CD4-positive, alpha-beta T cell (primary cell): ENCODE measurements at regions not wholly inside any gene's neighbourhood (a gene's known extent, or its start where the extent isn't known, plus 50 kb on each side); places are given as distances from the start of the nearest gene placed in this dataset.

Experiments used
- ATAC-seq: fragments of 200-7000 bp; cut with Tn5 transposase; one replicate; pipeline ENCODE4 v1.10.0; 2022; ENCODE audit warnings: mild to moderate bottlenecking; ENCODE audit not compliant: poor library complexity
- CTCF ChIA-PET: fragments of 350-600 bp; sonication (Branson Sonifier 250); formaldehyde crosslinking; loops from one replicate; lab custom pipeline; 2021; ENCODE audit warnings: antibody characterized with exemption, inconsistent platforms; lab: Charles Lee
- POLR2A ChIA-PET: fragments of 350-600 bp; sonication (Branson Sonifier 250); formaldehyde crosslinking; loops from one replicate; lab custom pipeline; 2021; ENCODE audit warnings: antibody characterized with exemption, inconsistent platforms; lab: Charles Lee
- DNase-seq, 14 experiments: peaks; one replicate each; pipeline ENCODE4 v3.0.0-alpha.2; 2013 to 2020; ENCODE audit warnings: mixed read lengths in 2 of 14
- H3K27ac ChIP-seq, 2 donors: one replicate each; pipeline versions ENCODE4 v1.5.1 to v1.7.0; 2013; ENCODE audit warnings: low read length in 2 of 2, low read depth in 1 of 2, mild to moderate bottlenecking in 1 of 2
- H3K27me3 ChIP-seq, 2 experiments: 1 replicate in 1 of 2; 2 replicates in 1 of 2; pipeline versions ENCODE4 v1.6.1 to v1.7.0; 2013; ENCODE audit warnings: low read length in 2 of 2, control low read depth in 1 of 2, mild to moderate bottlenecking in 1 of 2, moderate library complexity in 1 of 2; ENCODE audit not compliant: insufficient read depth in 2 of 2, control insufficient read depth in 1 of 2
- H3K36me3 ChIP-seq: one replicate; pipeline ENCODE4 v1.6.1; 2013; ENCODE audit warnings: low read length, control low read depth; ENCODE audit not compliant: insufficient read depth
- H3K4me1 ChIP-seq: one replicate; pipeline ENCODE4 v1.6.1; 2013; ENCODE audit warnings: low read length, control low read depth; ENCODE audit not compliant: insufficient read depth
- H3K4me3 ChIP-seq: one replicate; pipeline ENCODE4 v1.5.1; 2013; ENCODE audit warnings: mild to moderate bottlenecking, low read length, moderate library complexity
- H3K9me3 ChIP-seq, 2 experiments: 1 replicate in 1 of 2; 2 replicates in 1 of 2; pipeline versions ENCODE4 v1.6.1 to v1.7.0; 2013; ENCODE audit warnings: low read length in 2 of 2, mild to moderate bottlenecking in 2 of 2, control low read depth in 1 of 2, moderate library complexity in 1 of 2; ENCODE audit not compliant: control insufficient read depth in 1 of 2, insufficient read depth in 1 of 2
- H3K27ac Mint-ChIP-seq: one replicate; pipeline ENCODE4 v1.8.0; 2020; ENCODE audit warnings: mixed read lengths
- H3K27me3 Mint-ChIP-seq: one replicate; pipeline ENCODE4 v1.8.0; 2021; ENCODE audit warnings: mixed read lengths
- H3K36me3 Mint-ChIP-seq: one replicate; pipeline ENCODE4 v1.8.0; 2021; ENCODE audit warnings: low read depth, mixed read lengths
- H3K4me1 Mint-ChIP-seq: one replicate; pipeline ENCODE4 v1.8.0; 2021; ENCODE audit warnings: low read depth, mixed read lengths
- H3K4me3 Mint-ChIP-seq: one replicate; pipeline ENCODE4 v1.8.0; 2020; ENCODE audit warnings: mild to moderate bottlenecking, mixed read lengths
- H3K9me3 Mint-ChIP-seq: one replicate; pipeline ENCODE4 v1.8.0; 2020; ENCODE audit warnings: mixed read lengths
- CTCF ChIP-seq: fragments of 200-600 bp; IDR thresholded peaks from one replicate; pipeline ENCODE4 v1.8.0; 2022; ENCODE audit warnings: antibody characterized with exemption, mild to moderate bottlenecking
- intact Hi-C, 2 experiments: fragments of 100-400 bp; cut with DNase I in 1 of 2; cut with micrococcal nuclease in 1 of 2; formaldehyde crosslinking; loops; one replicate each; pipeline versions ENCODE4 v1.15.1 to v1.9.0; 2023 to 2025; cut with DNase I, micrococcal nuclease

- intact Hi-C loops, result no loop called here
- no peak for ATAC-seq
- H3K9me3 Mint-ChIP-seq, result no peaks in the 10 kb centered on the region
- no peaks in the 10 kb centered on the region for H3K4me1 ChIP-seq
- TF ChIP-seq CTCF, result no peak
- no peaks in the 10 kb centered on the region for H3K27me3 Mint-ChIP-seq
- no peak for DNase-seq
- H3K36me3 Mint-ChIP-seq, result no peaks in the 10 kb centered on the region
- ChIA-PET POLR2A (no interaction called here), CTCF (no interaction called here)
- no peaks in the 10 kb centered on the region for H3K27me3 ChIP-seq
- no peak overlapping the region for H3K4me3 ChIP-seq
- H3K4me1 Mint-ChIP-seq, result no peaks in the 10 kb centered on the region
- H3K27ac ChIP-seq, result no peak overlapping the region
- no peak overlapping the region for H3K4me3 Mint-ChIP-seq
- no peak overlapping the region for H3K27ac Mint-ChIP-seq
- no peaks in the 10 kb centered on the region for H3K36me3 ChIP-seq
- H3K9me3 ChIP-seq, result no peaks in the 10 kb centered on the region
Measured at GRCh38 chr12:93215290-93215678, 162.4 kb upstream of the NUDT4 start.

GRCh38 chr12:93219947-93220346 is 157.8 kb upstream of the NUDT4 start:
- Mint-ChIP-seq H3K27me3 (no peaks in the 10 kb centered on the region), H3K9me3 (no peaks in the 10 kb centered on the region), H3K4me3 (no peak overlapping the region), H3K27ac (no peak overlapping the region), H3K4me1 (no peaks in the 10 kb centered on the region), H3K36me3 (no peaks in the 10 kb centered on the region)
- no peak overlapping the region for H3K27ac ChIP-seq
- POLR2A ChIA-PET, result no interaction called here
- intact Hi-C loops, result no loop called here
- DNase-seq (no peak), ATAC-seq (no peak)
- H3K9me3 ChIP-seq, result peaks cover 0 to 6% of the 10 kb centered on the region in 2 experiments
- no peak for TF ChIP-seq CTCF
- CTCF ChIA-PET, result no interaction called here
- H3K4me1 ChIP-seq, result no peaks in the 10 kb centered on the region
- no peak overlapping the region for H3K4me3 ChIP-seq
- H3K36me3 ChIP-seq, result no peaks in the 10 kb centered on the region
- no peaks in the 10 kb centered on the region for H3K27me3 ChIP-seq

GRCh38 chr12:93221841-93222240 is 155.9 kb upstream of the NUDT4 start:
- no peak for DNase-seq
- H3K27ac ChIP-seq, result no peak overlapping the region
- POLR2A ChIA-PET, result no interaction called here
- no peak overlapping the region for H3K4me3 ChIP-seq
- no peaks in the 10 kb centered on the region for H3K4me1 Mint-ChIP-seq
- intact Hi-C loops, result no loop called here
- H3K27me3 Mint-ChIP-seq, result no peaks in the 10 kb centered on the region
- no peaks in the 10 kb centered on the region for H3K4me1 ChIP-seq
- H3K4me3 Mint-ChIP-seq, result no peak overlapping the region
- H3K9me3 ChIP-seq, result peaks cover 0 to 6% of the 10 kb centered on the region in 2 experiments
- TF ChIP-seq CTCF, result no peak
- no peak for ATAC-seq
- no peak overlapping the region for H3K27ac Mint-ChIP-seq
- no peaks in the 10 kb centered on the region for H3K36me3 ChIP-seq
- H3K36me3 Mint-ChIP-seq, result no peaks in the 10 kb centered on the region
- H3K27me3 ChIP-seq, result no peaks in the 10 kb centered on the region
- no peaks in the 10 kb centered on the region for H3K9me3 Mint-ChIP-seq
- CTCF ChIA-PET, result interaction anchor here (0.5 kb wide), 1 partner anchor 69 kb away, joined by 6 read pairs; no protein-coding TSS in a partner anchor
